ENCODE measurements at regions not wholly inside any gene's neighbourhood (a gene's known extent, or its start where the extent isn't known, plus 50 kb on each side); places are given as distances from the start of the nearest gene placed in this dataset.

DNA sequence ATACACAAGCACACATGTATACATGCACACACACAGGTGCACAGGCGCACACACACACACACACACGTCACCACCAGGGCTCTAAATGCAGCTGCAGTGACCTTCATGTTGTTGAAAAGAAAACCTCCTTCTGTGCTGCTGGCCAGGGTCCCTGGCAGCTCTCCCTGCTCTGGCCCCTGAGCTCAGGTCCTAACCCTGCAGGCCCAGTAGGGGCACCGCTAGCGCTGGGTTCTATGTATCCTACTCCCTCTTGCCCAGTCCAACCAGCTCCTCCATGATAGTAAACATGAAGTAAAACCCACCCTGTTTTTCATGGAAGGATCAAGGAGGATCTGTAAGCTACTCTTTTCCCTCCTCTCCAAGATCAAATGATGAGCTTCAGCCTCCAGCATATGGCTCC lies 172.8 kb downstream of the RBFOX3 start:
- H3K9ac ChIP-seq (ENCODE audit: control insufficient read depth, extremely low read depth, insufficient read depth, low read length), result no peak overlapping the region
- no peak overlapping the region for H3K4me2 ChIP-seq (ENCODE audit: control insufficient read depth, extremely low read depth, insufficient read depth, low read depth, low read length)
- dilution Hi-C loops (cut with MboI; ENCODE audit: extremely low pct_ligation_motif_present, low sequenced_read_pairs), result no loop called here
- no peaks in the 10 kb centered on the region for H3K4me1 ChIP-seq (ENCODE audit: control insufficient read depth, extremely low read depth, insufficient read depth, low read length)
- H3K79me2 ChIP-seq (ENCODE audit: control insufficient read depth, insufficient read depth, low read length), result no peaks in the 10 kb centered on the region
- TF ChIP-seq EZH2 (IDR thresholded peaks at IDR 0.05; ENCODE audit: low read length), result no peak
- TF ChIP-seq, protein P1, sequence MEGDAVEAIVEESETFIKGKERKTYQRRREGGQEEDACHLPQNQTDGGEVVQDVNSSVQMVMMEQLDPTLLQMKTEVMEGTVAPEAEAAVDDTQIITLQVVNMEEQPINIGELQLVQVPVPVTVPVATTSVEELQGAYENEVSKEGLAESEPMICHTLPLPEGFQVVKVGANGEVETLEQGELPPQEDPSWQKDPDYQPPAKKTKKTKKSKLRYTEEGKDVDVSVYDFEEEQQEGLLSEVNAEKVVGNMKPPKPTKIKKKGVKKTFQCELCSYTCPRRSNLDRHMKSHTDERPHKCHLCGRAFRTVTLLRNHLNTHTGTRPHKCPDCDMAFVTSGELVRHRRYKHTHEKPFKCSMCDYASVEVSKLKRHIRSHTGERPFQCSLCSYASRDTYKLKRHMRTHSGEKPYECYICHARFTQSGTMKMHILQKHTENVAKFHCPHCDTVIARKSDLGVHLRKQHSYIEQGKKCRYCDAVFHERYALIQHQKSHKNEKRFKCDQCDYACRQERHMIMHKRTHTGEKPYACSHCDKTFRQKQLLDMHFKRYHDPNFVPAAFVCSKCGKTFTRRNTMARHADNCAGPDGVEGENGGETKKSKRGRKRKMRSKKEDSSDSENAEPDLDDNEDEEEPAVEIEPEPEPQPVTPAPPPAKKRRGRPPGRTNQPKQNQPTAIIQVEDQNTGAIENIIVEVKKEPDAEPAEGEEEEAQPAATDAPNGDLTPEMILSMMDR (optimal IDR thresholded peaks at IDR 0.05 in 1 of 3, IDR thresholded peaks at IDR 0.05 in 1 of 3, conservative IDR thresholded peaks at IDR 0.05 in 1 of 3; ENCODE audit: extremely low read depth in 1 of 3, insufficient read depth in 2 of 3, low read length in 3 of 3), result no peak
- H2AFZ ChIP-seq (ENCODE audit: control insufficient read depth, low read length), result no peak overlapping the region
- H3K27ac ChIP-seq (ENCODE audit: control insufficient read depth, insufficient read depth, low read length), result no peak overlapping the region
- H4K20me1 ChIP-seq (ENCODE audit: control insufficient read depth, extremely low read depth, insufficient read depth, low read length), result no peaks in the 10 kb centered on the region
- H3K4me3 ChIP-seq (ENCODE audit: control insufficient read depth in 2 of 3, extremely low read depth in 1 of 3, insufficient read depth in 2 of 3, low read depth in 1 of 3, low read length in 3 of 3), result no peak overlapping the region
- H3K36me3 ChIP-seq (ENCODE audit: control insufficient read depth in 2 of 2, extremely low read depth in 1 of 2, insufficient read depth in 2 of 2, low read length in 2 of 2), result no peaks in the 10 kb centered on the region
- H3K9me3 ChIP-seq (ENCODE audit: control insufficient read depth, low read depth, low read length), result no peaks in the 10 kb centered on the region
- no peaks in the 10 kb centered on the region for H3K27me3 ChIP-seq (ENCODE audit: control insufficient read depth, extremely low read depth, insufficient read depth, low read length)
- FAIRE-seq (no peak), DNase-seq (ENCODE audit: low read depth, low spot score) (no peak)
- no peaks in the 10 kb centered on the region for H3K9me1 ChIP-seq (ENCODE audit: control insufficient read depth, extremely low read depth, insufficient read depth, low read length)

DNA sequence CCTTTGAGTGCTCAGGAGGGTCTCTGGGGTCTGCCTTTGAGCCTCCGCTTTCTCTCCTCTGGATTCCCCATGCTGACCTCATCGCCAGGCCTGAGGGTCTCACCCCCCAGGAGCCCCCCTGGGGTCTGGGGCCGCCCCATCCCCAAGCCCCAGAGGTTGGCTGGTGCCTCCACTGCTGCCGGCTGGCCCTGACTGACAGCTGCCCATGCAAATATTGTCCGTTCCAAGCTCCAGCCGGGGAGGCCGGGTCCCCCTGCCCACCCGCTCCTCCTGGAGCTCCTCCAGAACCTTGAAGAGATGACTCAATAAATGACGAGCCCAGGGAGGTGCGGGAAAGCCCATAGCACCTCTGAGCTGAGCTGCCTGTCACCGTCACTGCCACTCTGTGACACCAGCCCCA lies 173.8 kb downstream of the RBFOX3 start:
- dilution Hi-C loops (cut with MboI; ENCODE audit: extremely low pct_ligation_motif_present, low sequenced_read_pairs), result no loop called here
- no peaks in the 10 kb centered on the region for H3K79me2 ChIP-seq (ENCODE audit: control insufficient read depth, insufficient read depth, low read length)
- no peak overlapping the region for H3K9ac ChIP-seq (ENCODE audit: control insufficient read depth, extremely low read depth, insufficient read depth, low read length)
- no peak overlapping the region for H3K4me3 ChIP-seq (ENCODE audit: control insufficient read depth in 2 of 3, extremely low read depth in 1 of 3, insufficient read depth in 2 of 3, low read depth in 1 of 3, low read length in 3 of 3)
- H3K27me3 ChIP-seq (ENCODE audit: control insufficient read depth, extremely low read depth, insufficient read depth, low read length), result no peaks in the 10 kb centered on the region
- FAIRE-seq, result no peak
- TF ChIP-seq, protein P1 (optimal IDR thresholded peaks at IDR 0.05 in 1 of 3, IDR thresholded peaks at IDR 0.05 in 1 of 3, conservative IDR thresholded peaks at IDR 0.05 in 1 of 3; ENCODE audit: extremely low read depth in 1 of 3, insufficient read depth in 2 of 3, low read length in 3 of 3), result no peak
- no peak for TF ChIP-seq EZH2 (IDR thresholded peaks at IDR 0.05; ENCODE audit: low read length)
- H2AFZ ChIP-seq (ENCODE audit: control insufficient read depth, low read length), result no peak overlapping the region
- H3K9me1 ChIP-seq (ENCODE audit: control insufficient read depth, extremely low read depth, insufficient read depth, low read length), result no peaks in the 10 kb centered on the region
- no peak for DNase-seq (ENCODE audit: low read depth, low spot score)
- H3K4me2 ChIP-seq (ENCODE audit: control insufficient read depth, extremely low read depth, insufficient read depth, low read depth, low read length), result no peak overlapping the region
- H3K4me1 ChIP-seq (ENCODE audit: control insufficient read depth, extremely low read depth, insufficient read depth, low read length), result no peaks in the 10 kb centered on the region
- H4K20me1 ChIP-seq (ENCODE audit: control insufficient read depth, extremely low read depth, insufficient read depth, low read length), result no peaks in the 10 kb centered on the region
- H3K27ac ChIP-seq (ENCODE audit: control insufficient read depth, insufficient read depth, low read length), result no peak overlapping the region
- no peaks in the 10 kb centered on the region for H3K36me3 ChIP-seq (ENCODE audit: control insufficient read depth in 2 of 2, extremely low read depth in 1 of 2, insufficient read depth in 2 of 2, low read length in 2 of 2)
- no peaks in the 10 kb centered on the region for H3K9me3 ChIP-seq (ENCODE audit: control insufficient read depth, low read depth, low read length)

Measured in keratinocyte (primary cell).